ENCODE measurements at regions not wholly inside any gene's neighbourhood (a gene's known extent, or its start where the extent isn't known, plus 50 kb on each side); places are given as distances from the start of the nearest gene placed in this dataset.

DNA sequence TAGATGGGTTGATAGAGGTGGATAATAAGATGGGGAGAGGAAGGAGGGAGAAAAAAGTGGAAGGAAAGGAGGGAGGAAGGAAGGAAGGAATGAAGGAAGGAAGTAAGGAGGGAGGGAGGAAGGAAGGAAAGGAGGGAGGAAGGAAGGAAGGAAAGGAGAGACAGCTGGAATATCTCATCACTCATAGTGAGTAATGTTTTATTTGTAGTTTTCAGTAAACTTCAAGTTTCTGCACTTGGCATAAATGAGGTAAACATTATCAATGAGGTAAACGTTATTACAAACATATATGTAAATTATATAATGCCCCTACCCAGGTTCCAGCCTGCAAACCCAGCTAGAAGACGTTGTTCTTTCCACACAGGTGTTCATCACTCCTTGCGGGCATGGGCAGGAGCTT is 89.8 kb upstream of the XYLT1 start:
- no peak for TF ChIP-seq POLR2AphosphoS5 (IDR thresholded peaks at IDR 0.05; ENCODE audit: low read depth, low read length)
- no peak for TF ChIP-seq ZKSCAN8 (CRISPR knock-in tag; IDR thresholded peaks at IDR 0.05; ENCODE audit: borderline replicate concordance)
- TF ChIP-seq JUN (CRISPR knock-in tag; IDR thresholded peaks at IDR 0.05): no peak
- no peak for TF ChIP-seq CTCF (CRISPR knock-in tag; IDR thresholded peaks at IDR 0.05)
- TF ChIP-seq, protein P1, sequence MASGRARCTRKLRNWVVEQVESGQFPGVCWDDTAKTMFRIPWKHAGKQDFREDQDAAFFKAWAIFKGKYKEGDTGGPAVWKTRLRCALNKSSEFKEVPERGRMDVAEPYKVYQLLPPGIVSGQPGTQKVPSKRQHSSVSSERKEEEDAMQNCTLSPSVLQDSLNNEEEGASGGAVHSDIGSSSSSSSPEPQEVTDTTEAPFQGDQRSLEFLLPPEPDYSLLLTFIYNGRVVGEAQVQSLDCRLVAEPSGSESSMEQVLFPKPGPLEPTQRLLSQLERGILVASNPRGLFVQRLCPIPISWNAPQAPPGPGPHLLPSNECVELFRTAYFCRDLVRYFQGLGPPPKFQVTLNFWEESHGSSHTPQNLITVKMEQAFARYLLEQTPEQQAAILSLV (CRISPR knock-in tag; IDR thresholded peaks at IDR 0.05; ENCODE audit: borderline replicate concordance): no peak
- TF ChIP-seq POLR2A (IDR thresholded peaks at IDR 0.05; ENCODE audit: insufficient read depth in 1 of 2, low read depth in 2 of 2, low read length in 2 of 2): no peak
- TF ChIP-seq NR3C1 (CRISPR knock-in tag; IDR thresholded peaks at IDR 0.05): no peak
- TF ChIP-seq GTF2F1 (IDR thresholded peaks at IDR 0.05; ENCODE audit: low read length): no peak

Data from HepG2 (cell line).